ENCODE measurements at regions not wholly inside any gene's neighbourhood (a gene's known extent, or its start where the extent isn't known, plus 50 kb on each side); places are given as distances from the start of the nearest gene placed in this dataset.

- no peak for DNase-seq
These were observed 239.9 kb upstream of the ZNF32 start for GRCh38 chr10:43888586-43888985.

GRCh38 chr10:43885842-43886241, 237.2 kb upstream of the ZNF32 start:
- DNase-seq, result peak; percentile 8

GRCh38 chr10:43885252-43885651, 236.6 kb upstream of the ZNF32 start:
- no peak for DNase-seq

GRCh38 chr10:43884501-43885105, 235.9 kb upstream of the ZNF32 start:
- DNase-seq, result no peak

GRCh38 chr10:43882711-43883110, 234.0 kb upstream of the ZNF32 start:
- no peak for DNase-seq

GRCh38 chr10:43881657-43882056, 233.0 kb upstream of the ZNF32 start:
- DNase-seq, result no peak

GRCh38 chr10:43880160-43880559, 231.5 kb upstream of the ZNF32 start:
- no peak for DNase-seq

GRCh38 chr10:43879742-43880141, 231.1 kb upstream of the ZNF32 start:
- no peak for DNase-seq

- no peak for DNase-seq
These were observed 230.5 kb upstream of the ZNF32 start for GRCh38 chr10:43879162-43879561.

- no peak for DNase-seq
These were observed 229.7 kb upstream of the ZNF32 start for GRCh38 chr10:43878386-43878785.

GRCh38 chr10:43876976-43877375, 228.3 kb upstream of the ZNF32 start:
- no peak for DNase-seq

- no peak for DNase-seq
These were observed 226.3 kb upstream of the ZNF32 start for GRCh38 chr10:43874984-43875383.

GRCh38 chr10:43873717-43874116, 225.0 kb upstream of the ZNF32 start:
- no peak for DNase-seq

- no peak for DNase-seq
These were observed 224.0 kb upstream of the ZNF32 start for GRCh38 chr10:43872644-43873043.

- no peak for DNase-seq
These were observed 222.9 kb upstream of the ZNF32 start for GRCh38 chr10:43871545-43871944.

GRCh38 chr10:43870968-43871439, 222.3 kb upstream of the ZNF32 start:
- no peak for DNase-seq

- no peak for DNase-seq
These were observed 221.1 kb upstream of the ZNF32 start for GRCh38 chr10:43869669-43870322.

GRCh38 chr10:43868952-43869351, 220.3 kb upstream of the ZNF32 start:
- DNase-seq, result no peak

- no peak for DNase-seq
These were observed 219.2 kb upstream of the ZNF32 start for GRCh38 chr10:43867667-43868565.

GRCh38 chr10:43867113-43867512, 218.4 kb upstream of the ZNF32 start:
- DNase-seq, result no peak

GRCh38 chr10:43866712-43867111, 218.0 kb upstream of the ZNF32 start:
- DNase-seq, result no peak

- no peak for DNase-seq
These were observed 216.8 kb upstream of the ZNF32 start for GRCh38 chr10:43865265-43866135.

GRCh38 chr10:43864656-43865055, 216.0 kb upstream of the ZNF32 start:
- no peak for DNase-seq
